K562 (cell line): ENCODE measurements at regions not wholly inside any gene's neighbourhood (a gene's known extent, or its start where the extent isn't known, plus 50 kb on each side); places are given as distances from the start of the nearest gene placed in this dataset.

Experiments
- HNRNPH1 ChIP-seq: fragments of 200-400 bp; formaldehyde crosslinking; optimal IDR thresholded peaks from 2 replicates; pipeline ENCODE3; 2017; ENCODE audit warnings: low read depth, mild to moderate bottlenecking, low read length, moderate library complexity
- KLF10 ChIP-seq: fragments of 250-450 bp; sonication (Bioruptor Pico); IDR thresholded peaks from 2 replicates; pipeline ENCODE4 v1.6.1; 2021; ENCODE audit warnings: matching md5 sums
- ZNF766 ChIP-seq: fragments of 200-800 bp; sonication (Bioruptor generic); conservative IDR thresholded peaks from 2 replicates; pipeline ENCODE4 v1.6.1; 2016; ENCODE audit warnings: missing genetic modification characterization, missing compliant biosample characterization
- TF ChIP-seq, protein P1 (sequence below): fragments of 250-450 bp; sonication (Bioruptor Pico); IDR thresholded peaks from 2 replicates; pipeline ENCODE4 v1.4.0; 2020; ENCODE audit warnings: mild to moderate bottlenecking, moderate library complexity
- TF ChIP-seq, protein P2 (sequence below): fragments of 450-650 bp; IDR thresholded peaks from 2 replicates; pipeline ENCODE4 v1.6.1; 2016; ENCODE audit warnings: mild to moderate bottlenecking, moderate library complexity
- TF ChIP-seq, protein P3 (sequence below): IDR thresholded peaks from 2 replicates; pipeline ENCODE4 v1.6.1; 2011; ENCODE audit not compliant: insufficient read length; ENCODE audit errors: extremely low read depth

DNA sequence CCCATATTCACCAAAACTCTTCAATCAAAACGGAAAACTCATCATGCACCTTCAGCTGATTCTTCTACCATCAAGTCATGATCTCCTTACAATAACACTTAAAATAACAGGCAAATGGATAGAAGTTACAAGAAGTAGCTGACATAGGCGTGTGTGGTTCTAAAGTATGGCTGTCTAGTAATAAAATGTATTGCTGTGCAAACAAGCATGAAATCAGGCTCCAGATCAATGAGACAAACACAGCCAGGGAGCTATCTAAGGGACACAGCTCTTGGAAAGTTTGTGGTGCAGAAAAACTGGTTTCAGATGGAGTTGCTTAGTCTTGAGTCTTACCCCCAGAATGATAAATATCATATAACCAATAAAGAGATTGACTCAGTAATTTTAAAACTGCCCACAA, 434.8 kb upstream of the NOX3 start (continued):
- TF ChIP-seq, protein P1, sequence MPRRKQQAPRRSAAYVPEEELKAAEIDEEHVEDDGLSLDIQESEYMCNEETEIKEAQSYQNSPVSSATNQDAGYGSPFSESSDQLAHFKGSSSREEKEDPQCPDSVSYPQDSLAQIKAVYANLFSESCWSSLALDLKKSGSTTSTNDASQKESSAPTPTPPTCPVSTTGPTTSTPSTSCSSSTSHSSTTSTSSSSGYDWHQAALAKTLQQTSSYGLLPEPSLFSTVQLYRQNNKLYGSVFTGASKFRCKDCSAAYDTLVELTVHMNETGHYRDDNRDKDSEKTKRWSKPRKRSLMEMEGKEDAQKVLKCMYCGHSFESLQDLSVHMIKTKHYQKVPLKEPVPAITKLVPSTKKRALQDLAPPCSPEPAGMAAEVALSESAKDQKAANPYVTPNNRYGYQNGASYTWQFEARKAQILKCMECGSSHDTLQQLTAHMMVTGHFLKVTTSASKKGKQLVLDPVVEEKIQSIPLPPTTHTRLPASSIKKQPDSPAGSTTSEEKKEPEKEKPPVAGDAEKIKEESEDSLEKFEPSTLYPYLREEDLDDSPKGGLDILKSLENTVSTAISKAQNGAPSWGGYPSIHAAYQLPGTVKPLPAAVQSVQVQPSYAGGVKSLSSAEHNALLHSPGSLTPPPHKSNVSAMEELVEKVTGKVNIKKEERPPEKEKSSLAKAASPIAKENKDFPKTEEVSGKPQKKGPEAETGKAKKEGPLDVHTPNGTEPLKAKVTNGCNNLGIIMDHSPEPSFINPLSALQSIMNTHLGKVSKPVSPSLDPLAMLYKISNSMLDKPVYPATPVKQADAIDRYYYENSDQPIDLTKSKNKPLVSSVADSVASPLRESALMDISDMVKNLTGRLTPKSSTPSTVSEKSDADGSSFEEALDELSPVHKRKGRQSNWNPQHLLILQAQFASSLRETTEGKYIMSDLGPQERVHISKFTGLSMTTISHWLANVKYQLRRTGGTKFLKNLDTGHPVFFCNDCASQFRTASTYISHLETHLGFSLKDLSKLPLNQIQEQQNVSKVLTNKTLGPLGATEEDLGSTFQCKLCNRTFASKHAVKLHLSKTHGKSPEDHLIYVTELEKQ (CRISPR knock-in tag) = no peak
- TF ChIP-seq, protein P2, sequence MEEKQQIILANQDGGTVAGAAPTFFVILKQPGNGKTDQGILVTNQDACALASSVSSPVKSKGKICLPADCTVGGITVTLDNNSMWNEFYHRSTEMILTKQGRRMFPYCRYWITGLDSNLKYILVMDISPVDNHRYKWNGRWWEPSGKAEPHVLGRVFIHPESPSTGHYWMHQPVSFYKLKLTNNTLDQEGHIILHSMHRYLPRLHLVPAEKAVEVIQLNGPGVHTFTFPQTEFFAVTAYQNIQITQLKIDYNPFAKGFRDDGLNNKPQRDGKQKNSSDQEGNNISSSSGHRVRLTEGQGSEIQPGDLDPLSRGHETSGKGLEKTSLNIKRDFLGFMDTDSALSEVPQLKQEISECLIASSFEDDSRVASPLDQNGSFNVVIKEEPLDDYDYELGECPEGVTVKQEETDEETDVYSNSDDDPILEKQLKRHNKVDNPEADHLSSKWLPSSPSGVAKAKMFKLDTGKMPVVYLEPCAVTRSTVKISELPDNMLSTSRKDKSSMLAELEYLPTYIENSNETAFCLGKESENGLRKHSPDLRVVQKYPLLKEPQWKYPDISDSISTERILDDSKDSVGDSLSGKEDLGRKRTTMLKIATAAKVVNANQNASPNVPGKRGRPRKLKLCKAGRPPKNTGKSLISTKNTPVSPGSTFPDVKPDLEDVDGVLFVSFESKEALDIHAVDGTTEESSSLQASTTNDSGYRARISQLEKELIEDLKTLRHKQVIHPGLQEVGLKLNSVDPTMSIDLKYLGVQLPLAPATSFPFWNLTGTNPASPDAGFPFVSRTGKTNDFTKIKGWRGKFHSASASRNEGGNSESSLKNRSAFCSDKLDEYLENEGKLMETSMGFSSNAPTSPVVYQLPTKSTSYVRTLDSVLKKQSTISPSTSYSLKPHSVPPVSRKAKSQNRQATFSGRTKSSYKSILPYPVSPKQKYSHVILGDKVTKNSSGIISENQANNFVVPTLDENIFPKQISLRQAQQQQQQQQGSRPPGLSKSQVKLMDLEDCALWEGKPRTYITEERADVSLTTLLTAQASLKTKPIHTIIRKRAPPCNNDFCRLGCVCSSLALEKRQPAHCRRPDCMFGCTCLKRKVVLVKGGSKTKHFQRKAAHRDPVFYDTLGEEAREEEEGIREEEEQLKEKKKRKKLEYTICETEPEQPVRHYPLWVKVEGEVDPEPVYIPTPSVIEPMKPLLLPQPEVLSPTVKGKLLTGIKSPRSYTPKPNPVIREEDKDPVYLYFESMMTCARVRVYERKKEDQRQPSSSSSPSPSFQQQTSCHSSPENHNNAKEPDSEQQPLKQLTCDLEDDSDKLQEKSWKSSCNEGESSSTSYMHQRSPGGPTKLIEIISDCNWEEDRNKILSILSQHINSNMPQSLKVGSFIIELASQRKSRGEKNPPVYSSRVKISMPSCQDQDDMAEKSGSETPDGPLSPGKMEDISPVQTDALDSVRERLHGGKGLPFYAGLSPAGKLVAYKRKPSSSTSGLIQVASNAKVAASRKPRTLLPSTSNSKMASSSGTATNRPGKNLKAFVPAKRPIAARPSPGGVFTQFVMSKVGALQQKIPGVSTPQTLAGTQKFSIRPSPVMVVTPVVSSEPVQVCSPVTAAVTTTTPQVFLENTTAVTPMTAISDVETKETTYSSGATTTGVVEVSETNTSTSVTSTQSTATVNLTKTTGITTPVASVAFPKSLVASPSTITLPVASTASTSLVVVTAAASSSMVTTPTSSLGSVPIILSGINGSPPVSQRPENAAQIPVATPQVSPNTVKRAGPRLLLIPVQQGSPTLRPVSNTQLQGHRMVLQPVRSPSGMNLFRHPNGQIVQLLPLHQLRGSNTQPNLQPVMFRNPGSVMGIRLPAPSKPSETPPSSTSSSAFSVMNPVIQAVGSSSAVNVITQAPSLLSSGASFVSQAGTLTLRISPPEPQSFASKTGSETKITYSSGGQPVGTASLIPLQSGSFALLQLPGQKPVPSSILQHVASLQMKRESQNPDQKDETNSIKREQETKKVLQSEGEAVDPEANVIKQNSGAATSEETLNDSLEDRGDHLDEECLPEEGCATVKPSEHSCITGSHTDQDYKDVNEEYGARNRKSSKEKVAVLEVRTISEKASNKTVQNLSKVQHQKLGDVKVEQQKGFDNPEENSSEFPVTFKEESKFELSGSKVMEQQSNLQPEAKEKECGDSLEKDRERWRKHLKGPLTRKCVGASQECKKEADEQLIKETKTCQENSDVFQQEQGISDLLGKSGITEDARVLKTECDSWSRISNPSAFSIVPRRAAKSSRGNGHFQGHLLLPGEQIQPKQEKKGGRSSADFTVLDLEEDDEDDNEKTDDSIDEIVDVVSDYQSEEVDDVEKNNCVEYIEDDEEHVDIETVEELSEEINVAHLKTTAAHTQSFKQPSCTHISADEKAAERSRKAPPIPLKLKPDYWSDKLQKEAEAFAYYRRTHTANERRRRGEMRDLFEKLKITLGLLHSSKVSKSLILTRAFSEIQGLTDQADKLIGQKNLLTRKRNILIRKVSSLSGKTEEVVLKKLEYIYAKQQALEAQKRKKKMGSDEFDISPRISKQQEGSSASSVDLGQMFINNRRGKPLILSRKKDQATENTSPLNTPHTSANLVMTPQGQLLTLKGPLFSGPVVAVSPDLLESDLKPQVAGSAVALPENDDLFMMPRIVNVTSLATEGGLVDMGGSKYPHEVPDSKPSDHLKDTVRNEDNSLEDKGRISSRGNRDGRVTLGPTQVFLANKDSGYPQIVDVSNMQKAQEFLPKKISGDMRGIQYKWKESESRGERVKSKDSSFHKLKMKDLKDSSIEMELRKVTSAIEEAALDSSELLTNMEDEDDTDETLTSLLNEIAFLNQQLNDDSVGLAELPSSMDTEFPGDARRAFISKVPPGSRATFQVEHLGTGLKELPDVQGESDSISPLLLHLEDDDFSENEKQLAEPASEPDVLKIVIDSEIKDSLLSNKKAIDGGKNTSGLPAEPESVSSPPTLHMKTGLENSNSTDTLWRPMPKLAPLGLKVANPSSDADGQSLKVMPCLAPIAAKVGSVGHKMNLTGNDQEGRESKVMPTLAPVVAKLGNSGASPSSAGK = no peak
- TF ChIP-seq, protein P3, sequence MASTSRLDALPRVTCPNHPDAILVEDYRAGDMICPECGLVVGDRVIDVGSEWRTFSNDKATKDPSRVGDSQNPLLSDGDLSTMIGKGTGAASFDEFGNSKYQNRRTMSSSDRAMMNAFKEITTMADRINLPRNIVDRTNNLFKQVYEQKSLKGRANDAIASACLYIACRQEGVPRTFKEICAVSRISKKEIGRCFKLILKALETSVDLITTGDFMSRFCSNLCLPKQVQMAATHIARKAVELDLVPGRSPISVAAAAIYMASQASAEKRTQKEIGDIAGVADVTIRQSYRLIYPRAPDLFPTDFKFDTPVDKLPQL = no peak
- TF ChIP-seq KLF10 (CRISPR knock-in tag) = no peak
- no peak for TF ChIP-seq HNRNPH1
- no peak for TF ChIP-seq ZNF766
